ENCODE measurements at regions not wholly inside any gene's neighbourhood (a gene's known extent, or its start where the extent isn't known, plus 50 kb on each side); places are given as distances from the start of the nearest gene placed in this dataset.

- DNase-seq = no peak
Observed at GRCh38 chr3:43177085-43177484, 71.2 kb upstream of the POMGNT2 start.

- DNase-seq = no peak
Observed at GRCh38 chr3:43176666-43177065, 70.8 kb upstream of the POMGNT2 start.

GRCh38 chr3:43175541-43175940 is 69.7 kb upstream of the POMGNT2 start:
- no peak for DNase-seq

- DNase-seq = no peak
Observed at GRCh38 chr3:43173949-43174348, 68.1 kb upstream of the POMGNT2 start.

GRCh38 chr3:43171748-43172147 is 65.9 kb upstream of the POMGNT2 start:
- DNase-seq = no peak

GRCh38 chr3:43170553-43170952 is 64.7 kb upstream of the POMGNT2 start:
- no peak for DNase-seq

GRCh38 chr3:43169987-43170386 is 64.1 kb upstream of the POMGNT2 start:
- no peak for DNase-seq

GRCh38 chr3:43166406-43166805 is 60.5 kb upstream of the POMGNT2 start:
- no peak for DNase-seq

GRCh38 chr3:43165786-43166185 is 59.9 kb upstream of the POMGNT2 start:
- DNase-seq = no peak

GRCh38 chr3:43163895-43164493 is 58.1 kb upstream of the POMGNT2 start:
- no peak for DNase-seq

- DNase-seq = peak; percentile 44 to 55
Observed at GRCh38 chr3:43162230-43163084, 56.6 kb upstream of the POMGNT2 start.

GRCh38 chr3:43161684-43162229 is 55.9 kb upstream of the POMGNT2 start:
- no peak for DNase-seq

GRCh38 chr3:43160664-43161063 is 54.8 kb upstream of the POMGNT2 start:
- DNase-seq = no peak

GRCh38 chr3:43159876-43160255 is 54.0 kb upstream of the POMGNT2 start:
- DNase-seq = no peak

- no peak for DNase-seq
Observed at GRCh38 chr3:43159131-43159875, 53.4 kb upstream of the POMGNT2 start.

- no peak for DNase-seq
Observed at GRCh38 chr3:43156812-43157455, 51.1 kb upstream of the POMGNT2 start.

- no peak for DNase-seq
Observed at GRCh38 chr3:43155464-43156121, 49.7 kb upstream of the POMGNT2 start.

Measured in AML-193 (cell line).